GM10266 (cell line): ENCODE measurements at regions not wholly inside any gene's neighbourhood (a gene's known extent, or its start where the extent isn't known, plus 50 kb on each side); places are given as distances from the start of the nearest gene placed in this dataset.

Experiments
- DNase-seq: peaks from one replicate; pipeline ENCODE4 v3.0.0; 2012; ENCODE audit errors: extremely low spot score
- TF ChIP-seq, protein P1 (sequence below): IDR thresholded peaks from 2 replicates; pipeline ENCODE4 v1.5.1; 2012; ENCODE audit warnings: mild to moderate bottlenecking, low read depth; ENCODE audit not compliant: control insufficient read depth, insufficient read depth; ENCODE audit errors: missing control alignments

DNA sequence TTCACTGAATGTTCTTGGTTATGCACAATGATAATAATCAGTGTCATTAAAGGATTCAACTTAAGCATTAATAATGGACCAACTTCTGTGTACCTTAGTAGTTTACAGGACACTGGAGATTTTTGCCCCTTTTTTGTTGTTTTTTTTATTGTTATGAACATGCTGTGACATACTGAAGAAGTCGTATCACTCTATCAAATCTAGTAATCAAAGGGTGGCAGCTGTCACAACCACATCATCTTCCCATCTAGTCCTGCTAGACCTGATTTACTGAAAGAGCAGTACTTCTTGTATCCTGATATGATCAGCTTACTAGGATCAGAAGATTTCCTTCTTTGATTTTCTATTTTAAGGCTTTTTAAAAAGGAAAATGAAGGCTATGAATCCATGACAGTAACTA is 504.6 kb upstream of the CELF2 start:
- TF ChIP-seq, protein P1, sequence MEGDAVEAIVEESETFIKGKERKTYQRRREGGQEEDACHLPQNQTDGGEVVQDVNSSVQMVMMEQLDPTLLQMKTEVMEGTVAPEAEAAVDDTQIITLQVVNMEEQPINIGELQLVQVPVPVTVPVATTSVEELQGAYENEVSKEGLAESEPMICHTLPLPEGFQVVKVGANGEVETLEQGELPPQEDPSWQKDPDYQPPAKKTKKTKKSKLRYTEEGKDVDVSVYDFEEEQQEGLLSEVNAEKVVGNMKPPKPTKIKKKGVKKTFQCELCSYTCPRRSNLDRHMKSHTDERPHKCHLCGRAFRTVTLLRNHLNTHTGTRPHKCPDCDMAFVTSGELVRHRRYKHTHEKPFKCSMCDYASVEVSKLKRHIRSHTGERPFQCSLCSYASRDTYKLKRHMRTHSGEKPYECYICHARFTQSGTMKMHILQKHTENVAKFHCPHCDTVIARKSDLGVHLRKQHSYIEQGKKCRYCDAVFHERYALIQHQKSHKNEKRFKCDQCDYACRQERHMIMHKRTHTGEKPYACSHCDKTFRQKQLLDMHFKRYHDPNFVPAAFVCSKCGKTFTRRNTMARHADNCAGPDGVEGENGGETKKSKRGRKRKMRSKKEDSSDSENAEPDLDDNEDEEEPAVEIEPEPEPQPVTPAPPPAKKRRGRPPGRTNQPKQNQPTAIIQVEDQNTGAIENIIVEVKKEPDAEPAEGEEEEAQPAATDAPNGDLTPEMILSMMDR = no peak
- DNase-seq = no peak

DNA sequence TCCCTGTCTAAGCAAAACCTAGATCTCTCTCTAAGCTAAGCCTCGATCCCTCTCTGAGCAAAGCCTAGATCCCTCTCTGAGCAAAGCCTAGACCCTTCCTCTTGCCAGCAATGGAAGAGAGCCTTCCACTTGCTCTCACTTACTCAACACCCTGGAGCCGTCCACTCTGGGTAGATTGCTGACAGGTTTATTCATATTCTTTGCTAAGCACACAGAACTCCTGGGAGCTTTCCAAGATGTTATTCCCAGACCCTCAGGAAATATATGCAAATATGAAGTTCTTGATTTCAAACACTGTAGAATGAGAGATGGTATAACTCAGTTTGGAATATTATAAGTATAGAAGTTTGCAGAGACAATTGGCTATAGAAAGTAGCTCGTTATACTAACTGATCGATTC is 503.8 kb upstream of the CELF2 start:
- TF ChIP-seq, protein P1 = no peak
- no peak for DNase-seq

DNA sequence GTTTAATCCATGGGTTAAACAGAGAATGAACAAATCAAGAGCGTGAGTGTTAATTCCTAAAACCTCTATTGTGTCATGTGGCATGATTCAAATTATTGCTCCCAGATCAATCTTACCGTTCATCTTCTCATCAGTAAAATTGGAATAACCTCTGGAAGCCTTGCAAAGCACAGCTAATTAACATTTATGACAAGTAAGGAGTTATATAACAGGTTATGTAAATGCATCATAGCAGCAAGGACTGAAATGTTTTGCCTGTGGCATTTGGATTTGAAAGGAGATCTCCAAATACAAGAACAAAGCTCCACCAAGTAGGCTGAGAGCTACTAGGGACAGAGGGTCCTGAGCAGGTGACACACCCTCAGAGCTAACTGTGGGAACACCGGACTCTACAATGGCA is 502.9 kb upstream of the CELF2 start:
- no peak for DNase-seq

DNA sequence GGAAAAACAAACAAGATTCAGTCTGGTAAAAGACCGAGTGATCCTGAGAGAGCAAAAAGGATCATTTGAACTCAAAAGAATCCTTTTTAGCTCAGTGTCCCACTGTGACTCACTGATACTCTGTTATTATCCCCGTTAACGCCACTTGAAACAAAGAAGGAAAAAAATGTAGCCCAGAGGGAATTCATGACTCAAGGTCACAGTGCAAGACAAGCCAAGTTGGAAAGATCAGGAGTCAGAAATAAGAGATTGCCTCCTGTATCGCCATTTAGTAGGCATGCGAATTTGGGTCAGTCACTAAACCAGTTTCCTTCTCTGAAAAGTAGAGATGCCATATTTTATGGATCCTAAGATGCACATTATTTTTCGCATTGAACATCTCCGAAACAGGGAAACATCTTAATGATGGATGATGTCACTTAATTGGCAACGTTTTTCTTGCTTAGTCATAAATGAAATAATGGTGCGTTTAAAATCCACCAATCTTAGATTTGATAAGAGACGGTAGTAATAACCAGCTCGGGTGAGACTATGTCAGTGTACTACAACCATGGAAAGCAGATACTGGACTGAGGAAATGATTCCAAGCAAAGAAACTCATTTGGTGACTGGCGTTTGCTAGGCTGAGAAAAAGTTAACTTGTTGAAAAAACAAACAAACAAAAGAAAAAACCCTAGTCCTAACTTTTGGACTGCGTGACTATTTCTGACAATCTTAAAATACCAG is 502.0 kb upstream of the CELF2 start:
- no peak for DNase-seq
- TF ChIP-seq, protein P1 = no peak

More for the DNA sequence above, 502.9 kb upstream of the CELF2 start:
- TF ChIP-seq, protein P1 = no peak

DNA sequence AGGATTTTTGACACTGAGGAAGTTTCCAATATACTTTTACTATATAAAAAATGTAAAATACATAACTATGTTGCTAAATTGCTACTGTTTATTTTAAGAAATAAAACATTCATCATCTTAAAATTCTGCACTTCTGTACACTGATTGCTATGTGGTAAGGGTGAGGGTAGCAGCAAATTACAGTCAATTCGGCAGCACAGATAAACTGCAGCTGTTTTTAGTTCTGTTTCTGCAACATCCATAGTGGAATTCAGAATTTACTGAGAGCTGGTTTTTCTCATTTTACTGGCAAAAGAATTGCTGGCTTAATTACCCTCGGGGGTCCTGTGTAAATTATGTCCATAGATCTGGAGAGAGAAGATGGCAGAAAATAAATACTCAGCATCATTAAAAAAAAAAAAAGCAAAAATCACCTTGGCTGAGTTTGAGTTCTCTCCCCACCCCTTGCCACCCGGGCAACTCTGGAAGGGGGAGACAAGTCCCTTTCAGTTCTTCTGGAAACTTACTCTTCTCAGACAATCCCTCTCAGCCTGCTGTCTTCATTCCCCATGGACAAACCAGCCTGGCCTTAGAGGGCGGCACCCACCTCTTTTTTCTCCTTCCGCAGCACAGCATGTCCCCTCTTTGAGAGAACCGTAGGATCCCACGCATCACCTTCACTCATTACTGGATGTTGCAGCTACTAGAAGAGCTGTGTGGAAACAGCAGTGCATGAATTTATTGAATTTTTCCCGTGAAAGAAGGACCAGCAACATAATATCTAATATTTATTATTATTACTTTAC is 501.1 kb upstream of the CELF2 start:
- TF ChIP-seq, protein P1 = no peak
- no peak for DNase-seq

- TF ChIP-seq, protein P1 = no peak
- DNase-seq = no peak
These were observed 499.8 kb upstream of the CELF2 start for GRCh38 chr10:10517866-10518265.

DNA sequence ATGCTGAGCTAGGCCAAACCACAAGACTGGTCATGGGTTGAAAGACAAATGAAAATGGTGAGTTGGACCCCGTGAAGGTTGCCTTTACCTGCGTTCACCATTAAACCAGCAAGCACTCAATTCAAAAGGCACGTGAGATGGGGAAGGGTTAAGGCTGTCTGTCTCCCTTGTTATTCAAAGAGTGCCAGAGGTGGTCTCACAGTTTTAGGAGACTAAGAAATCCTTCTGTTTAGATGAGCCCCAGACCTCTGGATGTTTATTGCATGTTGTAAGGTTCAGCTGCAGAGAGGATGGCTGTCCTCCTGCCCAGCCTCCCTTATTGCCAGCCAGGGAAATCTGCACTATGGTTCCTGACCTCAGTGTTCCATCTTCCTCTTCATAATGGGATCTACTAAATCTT is 498.0 kb upstream of the CELF2 start:
- no peak for DNase-seq
- TF ChIP-seq, protein P1 = no peak
